OCI-LY1 (cell line): ENCODE measurements at regions not wholly inside any gene's neighbourhood (a gene's known extent, or its start where the extent isn't known, plus 50 kb on each side); places are given as distances from the start of the nearest gene placed in this dataset.

Source experiments
- H2AFZ ChIP-seq: fragments of 200-600 bp; sonication (generic), shearing (Covaris generic); 2 replicates; pipeline ENCODE4 v1.6.0; 2014; ENCODE audit warnings: antibody characterized with exemption, mild to moderate bottlenecking, low read length
- H3F3A ChIP-seq: fragments of 200-600 bp; sonication (generic), shearing (Covaris generic); 2 replicates; pipeline ENCODE4 v1.6.0; 2014; ENCODE audit warnings: mild to moderate bottlenecking, antibody characterized with exemption, low read length, moderate library complexity; ENCODE audit not compliant: insufficient read depth
- H3K27ac ChIP-seq: fragments of 200-600 bp; sonication (generic); 2 replicates; pipeline ENCODE4 v1.5.1; 2014; ENCODE audit warnings: low read length, mixed run types, mild to moderate bottlenecking, low read depth; ENCODE audit not compliant: poor library complexity, severe bottlenecking
- H3K27me3 ChIP-seq: fragments of 200-600 bp; sonication (generic); 2 replicates; pipeline ENCODE4 v1.6.0; 2014; ENCODE audit warnings: antibody characterized with exemption, mild to moderate bottlenecking, low read length, moderate library complexity; ENCODE audit not compliant: insufficient read depth
- H3K36me3 ChIP-seq: fragments of 200-600 bp; sonication (generic); 2 replicates; pipeline ENCODE4 v1.6.1; 2014; ENCODE audit warnings: mild to moderate bottlenecking, antibody characterized with exemption, low read length, moderate library complexity, mixed read lengths; ENCODE audit not compliant: insufficient read depth
- H3K4me1 ChIP-seq: fragments of 200-600 bp; sonication (generic); 2 replicates; pipeline ENCODE4 v1.5.1; 2014; ENCODE audit warnings: mild to moderate bottlenecking, low read length, moderate library complexity; ENCODE audit not compliant: insufficient read depth, severe bottlenecking
- H3K4me2 ChIP-seq: fragments of 200-600 bp; sonication (generic), shearing (Covaris generic); 2 replicates; pipeline ENCODE4 v1.6.1; 2014; ENCODE audit warnings: low read length
- H3K4me3 ChIP-seq: fragments of 200-600 bp; sonication (generic); 2 replicates; pipeline ENCODE4 v1.5.1; 2014; ENCODE audit warnings: low read length, low read depth, mild to moderate bottlenecking, mixed read lengths; ENCODE audit not compliant: poor library complexity, severe bottlenecking
- H3K79me2 ChIP-seq: fragments of 200-600 bp; shearing (Covaris generic); 2 replicates; pipeline ENCODE4 v1.6.1; 2016; ENCODE audit warnings: mixed run types, low read length, mixed read lengths; ENCODE audit not compliant: insufficient read depth
- H3K9ac ChIP-seq: fragments of 200-600 bp; sonication (generic), shearing (Covaris generic); 2 replicates; pipeline ENCODE4 v1.6.1; 2014; ENCODE audit warnings: mild to moderate bottlenecking, low read length, mixed read lengths
- H3K9me2 ChIP-seq: fragments of 200-600 bp; sonication (generic), shearing (Covaris generic); 2 replicates; pipeline ENCODE4 v1.6.1; 2014; ENCODE audit warnings: low read depth, mild to moderate bottlenecking, low read length, mixed read lengths
- H3K9me3 ChIP-seq: fragments of 200-600 bp; shearing (Covaris generic); 2 replicates; pipeline ENCODE4 v1.6.1; 2014; ENCODE audit warnings: low read length, mixed read lengths
- H4K20me1 ChIP-seq: fragments of 200-600 bp; sonication (generic), shearing (Covaris generic); 2 replicates; pipeline ENCODE4 v1.6.0; 2016; ENCODE audit warnings: mild to moderate bottlenecking, low read length; ENCODE audit not compliant: insufficient read depth
- EZH2 ChIP-seq: fragments of 200-600 bp; sonication (generic), shearing (Covaris generic); IDR thresholded peaks from 2 replicates; pipeline ENCODE4 v1.8.0; 2017; ENCODE audit warnings: borderline replicate concordance, mixed run types, mild to moderate bottlenecking, antibody characterized with exemption, low read length, moderate library complexity, mixed read lengths
- TF ChIP-seq, protein P1 (sequence below): fragments of 200-600 bp; sonication (generic), shearing (Covaris generic); IDR thresholded peaks from 2 replicates; pipeline ENCODE4 v1.5.1; 2017; ENCODE audit warnings: mild to moderate bottlenecking, antibody characterized with exemption, low read length, moderate library complexity, mixed read lengths

DNA sequence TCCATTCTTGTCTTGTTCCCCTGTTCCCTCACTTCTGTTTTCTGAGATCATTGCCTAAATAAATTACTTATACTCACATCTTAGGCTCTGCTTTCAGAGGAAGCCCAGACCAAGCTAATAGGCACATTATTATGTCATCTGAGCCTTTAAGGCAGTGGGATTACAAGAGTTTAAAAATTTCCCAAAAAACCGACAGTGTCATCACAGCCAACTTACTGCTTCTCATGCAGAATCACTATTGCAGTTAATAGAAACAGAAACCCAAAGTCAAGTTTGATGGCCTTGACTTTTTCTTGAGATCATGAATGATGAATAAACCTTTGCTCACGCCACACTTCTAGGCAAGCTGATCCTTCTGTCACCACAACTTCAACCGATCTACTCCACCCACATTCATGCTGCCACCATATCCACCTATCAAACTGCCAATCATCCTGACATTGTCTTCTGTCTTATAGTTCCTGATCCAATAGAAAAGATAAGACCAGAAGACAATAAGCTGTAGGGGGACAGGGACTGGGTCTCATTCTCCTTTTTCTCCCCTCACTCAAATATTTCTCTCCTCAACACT, 142.7 kb upstream of the CREB1 start:
- Histone ChIP-seq H3K9me2 (no peaks in the 10 kb centered on the region), H3K36me3 (no peaks in the 10 kb centered on the region), H3K4me2 (no peak overlapping the region), H3K4me1 (no peaks in the 10 kb centered on the region), H3K4me3 (no peak overlapping the region), H4K20me1 (no peaks in the 10 kb centered on the region), H3F3A (no peaks in the 10 kb centered on the region), H3K9ac (no peak overlapping the region), H2AFZ (no peak overlapping the region), H3K27ac (no peak overlapping the region), H3K27me3 (no peaks in the 10 kb centered on the region), H3K9me3 (no peaks in the 10 kb centered on the region), H3K79me2 (no peaks in the 10 kb centered on the region)
- TF ChIP-seq EZH2: no peak
- TF ChIP-seq, protein P1, sequence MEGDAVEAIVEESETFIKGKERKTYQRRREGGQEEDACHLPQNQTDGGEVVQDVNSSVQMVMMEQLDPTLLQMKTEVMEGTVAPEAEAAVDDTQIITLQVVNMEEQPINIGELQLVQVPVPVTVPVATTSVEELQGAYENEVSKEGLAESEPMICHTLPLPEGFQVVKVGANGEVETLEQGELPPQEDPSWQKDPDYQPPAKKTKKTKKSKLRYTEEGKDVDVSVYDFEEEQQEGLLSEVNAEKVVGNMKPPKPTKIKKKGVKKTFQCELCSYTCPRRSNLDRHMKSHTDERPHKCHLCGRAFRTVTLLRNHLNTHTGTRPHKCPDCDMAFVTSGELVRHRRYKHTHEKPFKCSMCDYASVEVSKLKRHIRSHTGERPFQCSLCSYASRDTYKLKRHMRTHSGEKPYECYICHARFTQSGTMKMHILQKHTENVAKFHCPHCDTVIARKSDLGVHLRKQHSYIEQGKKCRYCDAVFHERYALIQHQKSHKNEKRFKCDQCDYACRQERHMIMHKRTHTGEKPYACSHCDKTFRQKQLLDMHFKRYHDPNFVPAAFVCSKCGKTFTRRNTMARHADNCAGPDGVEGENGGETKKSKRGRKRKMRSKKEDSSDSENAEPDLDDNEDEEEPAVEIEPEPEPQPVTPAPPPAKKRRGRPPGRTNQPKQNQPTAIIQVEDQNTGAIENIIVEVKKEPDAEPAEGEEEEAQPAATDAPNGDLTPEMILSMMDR: no peak

DNA sequence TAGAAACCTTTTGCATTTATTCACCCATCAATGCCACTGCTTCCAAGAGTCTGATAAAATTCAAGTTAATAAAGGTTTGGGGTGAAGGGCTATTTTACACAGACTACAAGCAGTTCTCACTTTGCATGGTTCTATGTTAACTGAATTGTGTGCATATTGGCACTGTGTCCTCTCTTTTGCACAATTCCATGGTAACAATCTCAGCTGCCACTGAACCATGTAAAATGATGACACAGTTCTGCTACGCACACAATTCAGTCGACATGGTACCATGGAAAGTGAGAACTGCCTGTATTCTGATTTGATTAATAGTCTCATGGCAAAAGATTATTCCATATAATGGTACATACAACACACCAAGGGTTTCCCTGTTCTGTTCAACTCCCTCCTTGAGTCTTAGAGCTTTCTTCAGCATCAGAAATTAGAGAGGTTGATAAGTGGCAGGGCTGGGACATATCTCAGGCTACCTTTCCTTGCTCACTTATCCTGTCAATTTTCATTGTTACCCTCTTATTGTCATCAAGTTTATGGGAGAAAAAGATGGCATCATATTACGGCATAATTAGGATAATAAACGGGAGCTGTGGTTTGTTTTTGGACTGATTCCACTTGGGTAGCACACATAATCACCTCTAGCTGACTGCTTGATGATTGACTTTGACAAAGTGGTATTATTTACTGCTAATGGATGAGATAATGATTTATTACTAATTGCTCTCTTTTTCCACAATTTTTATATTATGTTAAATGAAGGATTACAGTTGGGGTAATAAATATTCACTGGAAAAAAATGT, 139.3 kb upstream of the CREB1 start:
- Histone ChIP-seq H3F3A (no peaks in the 10 kb centered on the region), H3K4me3 (no peak overlapping the region), H3K79me2 (no peaks in the 10 kb centered on the region), H3K9me3 (no peaks in the 10 kb centered on the region), H3K9ac (no peak overlapping the region), H4K20me1 (no peaks in the 10 kb centered on the region), H3K36me3 (no peaks in the 10 kb centered on the region), H2AFZ (no peak overlapping the region), H3K27me3 (no peaks in the 10 kb centered on the region), H3K9me2 (no peaks in the 10 kb centered on the region), H3K27ac (no peak overlapping the region), H3K4me1 (no peaks in the 10 kb centered on the region), H3K4me2 (no peak overlapping the region)
- no peak for TF ChIP-seq EZH2
- TF ChIP-seq, protein P1: no peak

DNA sequence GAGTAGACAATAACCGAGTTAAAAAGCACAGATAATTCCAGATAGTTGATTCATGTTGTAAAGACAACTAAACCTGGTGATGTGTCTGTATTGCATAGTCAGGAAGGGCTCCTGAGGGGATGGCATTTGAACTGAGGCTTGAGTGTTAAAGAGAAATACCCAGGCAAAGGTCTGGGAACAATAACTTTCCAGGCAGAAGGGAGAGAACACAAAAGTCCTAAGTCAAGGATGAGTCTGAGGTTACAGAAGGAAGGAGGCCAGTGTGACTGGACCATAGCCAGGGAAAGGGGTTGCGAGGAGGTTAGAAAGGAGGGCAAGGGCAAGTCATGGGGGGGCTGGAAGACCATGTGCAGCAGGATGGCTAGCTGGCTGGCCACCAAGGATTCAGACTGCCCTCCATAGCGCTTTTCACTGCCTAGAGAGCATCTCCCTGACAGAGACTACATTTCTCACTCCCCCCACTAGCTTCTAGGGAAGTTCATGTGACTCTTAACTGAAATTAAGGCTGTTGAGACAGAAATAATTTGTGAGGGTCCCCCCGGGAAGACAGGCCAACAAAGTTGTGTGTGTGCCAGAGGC, 135.5 kb upstream of the CREB1 start:
- no peaks in the 10 kb centered on the region for H3K9me3 ChIP-seq
- H2AFZ ChIP-seq: no peak overlapping the region
- no peak overlapping the region for H3K4me2 ChIP-seq
- no peaks in the 10 kb centered on the region for H3K36me3 ChIP-seq
- no peaks in the 10 kb centered on the region for H3K79me2 ChIP-seq
- no peak overlapping the region for H3K27ac ChIP-seq
- no peaks in the 10 kb centered on the region for H3K4me1 ChIP-seq
- H3K9me2 ChIP-seq: no peaks in the 10 kb centered on the region
- no peak overlapping the region for H3K4me3 ChIP-seq
- H3K27me3 ChIP-seq: no peaks in the 10 kb centered on the region
- no peaks in the 10 kb centered on the region for H3F3A ChIP-seq
- TF ChIP-seq, protein P1: no peak
- no peak for TF ChIP-seq EZH2
- no peak overlapping the region for H3K9ac ChIP-seq
- no peaks in the 10 kb centered on the region for H4K20me1 ChIP-seq
